Smooth muscle cell (in vitro differentiated cells): ENCODE measurements at regions not wholly inside any gene's neighbourhood (a gene's known extent, or its start where the extent isn't known, plus 50 kb on each side); places are given as distances from the start of the nearest gene placed in this dataset.

Experiments used
- DNase-seq: peaks from one replicate; lab custom pipeline; 2025; ENCODE audit not compliant: unreplicated experiment; lab: John Stamatoyannopoulos, UW
- H2AFZ ChIP-seq: fragments of 200-600 bp; sonication (generic); 2 replicates; pipeline ENCODE4 v1.6.0; 2016; ENCODE audit warnings: antibody characterized with exemption, low read depth, mild to moderate bottlenecking
- H3F3A ChIP-seq: fragments of 200-600 bp; sonication (generic); 2 replicates; pipeline ENCODE4 v1.6.0; 2017; ENCODE audit warnings: antibody characterized with exemption, low read depth
- H3K27ac ChIP-seq: fragments of 200-600 bp; sonication (generic); 2 replicates; pipeline ENCODE4 v1.5.1; 2016; ENCODE audit warnings: low read depth, mild to moderate bottlenecking
- H3K27me3 ChIP-seq: fragments of 200-600 bp; sonication (generic); 2 replicates; pipeline ENCODE4 v1.6.1; 2016; ENCODE audit warnings: low read depth, mild to moderate bottlenecking
- H3K36me3 ChIP-seq: fragments of 200-600 bp; sonication (generic); 2 replicates; pipeline ENCODE4 v1.5.1; 2016; ENCODE audit warnings: low read depth
- H3K4me1 ChIP-seq: fragments of 200-600 bp; sonication (generic); 2 replicates; pipeline ENCODE4 v1.5.1; 2016; ENCODE audit warnings: low read depth
- H3K4me2 ChIP-seq: fragments of 200-600 bp; sonication (generic); 2 replicates; pipeline ENCODE4 v1.6.0; 2016; ENCODE audit warnings: mild to moderate bottlenecking
- H3K4me3 ChIP-seq: fragments of 200-600 bp; sonication (generic); 2 replicates; pipeline ENCODE4 v1.5.1; 2016; ENCODE audit warnings: mild to moderate bottlenecking
- H3K79me2 ChIP-seq: fragments of 200-600 bp; sonication (generic); 2 replicates; pipeline ENCODE4 v1.6.0; 2016; ENCODE audit warnings: low read depth, mild to moderate bottlenecking
- H3K9ac ChIP-seq: fragments of 200-600 bp; sonication (generic); 2 replicates; pipeline ENCODE4 v1.6.0; 2016; ENCODE audit warnings: low read depth
- H3K9me3 ChIP-seq: fragments of 200-600 bp; sonication (generic); replicated peaks from 2 replicates; pipeline ENCODE4 v1.5.1; 2016; ENCODE audit warnings: low read depth
- H4K20me1 ChIP-seq: fragments of 200-600 bp; sonication (generic); 2 replicates; pipeline ENCODE4 v1.6.0; 2016; ENCODE audit warnings: low read depth
- CTCF ChIP-seq: fragments of 200-600 bp; sonication (generic); IDR thresholded peaks from 2 replicates; pipeline ENCODE4 v1.5.1; 2017; ENCODE audit warnings: borderline replicate concordance, mild to moderate bottlenecking, antibody characterized with exemption; ENCODE audit not compliant: insufficient read depth, poor library complexity, severe bottlenecking
- WGBS: methylation state at CpG from one replicate; pipeline ENCODE4 v1.1.7; 2016; ENCODE audit warnings: low lambda C conversion rate; 5-methylcytosine and 5-hydroxymethylcytosine counted together

DNA sequence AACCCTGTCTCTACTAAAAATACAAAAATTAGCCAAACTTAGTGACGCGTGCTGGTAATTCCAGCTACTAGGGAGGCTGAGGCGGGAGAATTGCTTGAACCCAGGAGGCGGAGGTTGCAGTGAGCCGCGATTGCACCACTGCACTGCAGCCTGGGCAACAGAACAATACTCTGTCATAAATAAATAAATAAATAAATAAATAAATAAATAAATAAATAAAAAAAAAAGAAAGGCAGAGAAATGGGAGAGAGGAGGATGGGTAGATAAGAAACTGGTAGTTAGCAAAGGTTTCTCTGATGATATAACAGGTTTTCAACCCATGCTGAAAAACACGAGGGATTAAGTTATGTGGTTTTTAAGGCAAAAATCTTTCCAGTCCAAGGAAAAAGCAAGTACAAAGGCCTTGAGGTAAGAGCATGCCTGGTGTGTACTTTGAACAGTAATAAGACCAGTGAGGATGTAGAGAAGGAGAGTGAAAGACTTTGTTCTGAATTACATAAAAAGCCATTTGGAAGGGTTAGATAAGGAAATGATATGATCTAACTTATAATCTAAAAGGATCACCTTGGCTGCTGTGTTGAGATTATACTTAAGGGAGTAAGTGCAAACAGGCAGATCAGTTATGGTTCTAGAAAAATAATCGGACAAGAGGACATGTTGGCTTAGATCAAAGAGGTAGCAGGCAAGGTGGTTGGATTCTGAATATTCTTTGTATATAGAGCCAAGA is 159.3 kb downstream of the PTH2R start:
- Histone ChIP-seq H3K27ac (no peak overlapping the region), H3K4me3 (no peak overlapping the region), H4K20me1 (no peaks in the 10 kb centered on the region), H3K4me2 (no peak overlapping the region), H3K4me1 (no peaks in the 10 kb centered on the region), H3K9me3 (no peaks in the 10 kb centered on the region), H3K27me3 (no peaks in the 10 kb centered on the region), H3F3A (no peaks in the 10 kb centered on the region), H3K9ac (no peak overlapping the region), H3K79me2 (no peaks in the 10 kb centered on the region), H3K36me3 (no peaks in the 10 kb centered on the region), H2AFZ (no peak overlapping the region)
- 95% methylated on average over 8 of the region's 8 CpGs for WGBS
- TF ChIP-seq CTCF, result no peak
- DNase-seq, result no peak

- Histone ChIP-seq H3K4me3 (no peak overlapping the region), H3K27me3 (no peaks in the 10 kb centered on the region), H3K4me2 (no peak overlapping the region), H3K9ac (no peak overlapping the region), H3K27ac (no peak overlapping the region), H3K9me3 (no peaks in the 10 kb centered on the region), H3K4me1 (no peaks in the 10 kb centered on the region), H2AFZ (no peak overlapping the region), H3F3A (no peaks in the 10 kb centered on the region), H3K79me2 (no peaks in the 10 kb centered on the region), H4K20me1 (no peaks in the 10 kb centered on the region), H3K36me3 (no peaks in the 10 kb centered on the region)
- TF ChIP-seq CTCF, result no peak
- 41% methylated on average over 3 of the region's 3 CpGs for WGBS
- no peak for DNase-seq
Measured at GRCh38 chr2:208568203-208568602, 161.6 kb downstream of the PTH2R start.

DNA sequence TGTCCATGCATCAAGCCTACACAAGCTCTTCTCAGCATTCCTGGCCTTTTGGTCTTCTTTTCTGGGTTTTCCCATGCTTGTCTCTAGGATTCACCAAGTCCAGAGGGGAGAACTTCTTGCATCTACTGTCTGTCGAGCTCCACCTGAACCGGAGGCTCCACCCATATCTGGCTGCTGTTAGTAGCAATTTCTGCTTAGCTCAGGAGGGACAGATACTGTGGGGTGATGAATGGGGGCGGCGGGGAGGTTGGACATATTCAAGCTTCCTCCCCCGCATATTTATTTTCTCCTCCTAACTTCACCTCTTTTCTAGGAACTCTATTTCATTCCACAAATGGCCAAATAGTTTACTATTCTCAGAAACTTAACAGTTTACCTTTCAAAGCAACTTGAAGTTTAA is 163.5 kb downstream of the PTH2R start:
- DNase-seq, result no peak
- no peaks in the 10 kb centered on the region for H3K27me3 ChIP-seq
- H3K9ac ChIP-seq, result no peak overlapping the region
- H3K4me1 ChIP-seq, result no peaks in the 10 kb centered on the region
- no peak overlapping the region for H3K27ac ChIP-seq
- 94% methylated on average over 5 of the region's 5 CpGs for WGBS
- no peaks in the 10 kb centered on the region for H4K20me1 ChIP-seq
- no peaks in the 10 kb centered on the region for H3K36me3 ChIP-seq
- TF ChIP-seq CTCF, result no peak
- H3K9me3 ChIP-seq, result no peaks in the 10 kb centered on the region
- no peaks in the 10 kb centered on the region for H3K79me2 ChIP-seq
- no peak overlapping the region for H2AFZ ChIP-seq
- H3K4me2 ChIP-seq, result no peak overlapping the region
- no peak overlapping the region for H3K4me3 ChIP-seq
- no peaks in the 10 kb centered on the region for H3F3A ChIP-seq
